ENCODE measurements at regions not wholly inside any gene's neighbourhood (a gene's known extent, or its start where the extent isn't known, plus 50 kb on each side); places are given as distances from the start of the nearest gene placed in this dataset.
A peak's percentile ranks its signal among the peaks of the same experiment; 100 is the strongest.
"Not testable (repeated sequence)": the region's sequence is repeated elsewhere in the genome, so short reads cannot be mapped to it uniquely, and the experiment has no call there.

GRCh38 chr2:154974041-154974440 lies 275.5 kb downstream of the KCNJ3 start:
- DNase-seq: no peak

DNA sequence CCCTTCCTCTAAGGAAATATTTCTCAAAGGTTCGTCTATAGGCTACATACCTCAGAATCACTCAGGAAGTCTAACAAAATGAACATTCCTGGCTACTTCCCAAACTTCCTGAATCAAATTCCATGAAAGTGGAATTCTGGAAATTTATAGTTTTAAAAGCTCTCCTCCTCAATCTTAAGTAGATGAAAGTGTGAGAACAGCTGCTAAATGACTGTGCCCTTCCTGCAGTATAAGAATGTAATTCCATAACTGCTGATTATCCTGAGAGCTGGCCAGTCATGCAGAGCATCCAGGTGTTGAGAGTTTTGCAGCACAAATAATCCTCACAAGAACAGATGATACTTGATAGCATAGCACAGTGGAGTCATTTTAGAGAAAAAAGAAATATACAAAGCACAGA lies 265.0 kb downstream of the KCNJ3 start:
- DNase-seq: no peak

DNA sequence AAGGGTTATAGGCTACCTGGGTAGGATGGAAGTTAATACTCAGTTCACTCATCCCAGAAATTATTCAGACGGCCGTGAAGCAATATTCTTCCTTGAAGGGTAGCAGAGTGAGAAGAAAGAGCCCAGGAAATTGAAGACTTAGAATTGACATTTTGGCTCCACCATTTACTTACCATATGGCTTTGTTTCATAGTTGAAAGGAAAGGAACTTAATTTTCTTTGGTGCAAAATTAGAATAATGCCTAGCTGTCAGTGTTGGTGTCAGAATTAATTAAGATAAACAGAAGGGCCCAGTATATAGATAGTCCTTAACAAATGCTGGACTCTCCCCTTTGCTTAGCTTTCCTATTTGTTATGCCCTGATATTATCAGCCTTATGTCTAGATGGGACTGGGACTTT lies 263.2 kb downstream of the KCNJ3 start:
- no peak for DNase-seq

- no peak for DNase-seq
Measured at GRCh38 chr2:154960802-154961583, 262.5 kb downstream of the KCNJ3 start.

GRCh38 chr2:154952346-154952980 lies 254.0 kb downstream of the KCNJ3 start:
- peak; percentile 7 for DNase-seq

GRCh38 chr2:154947416-154947815 lies 248.9 kb downstream of the KCNJ3 start:
- not testable (repeated sequence) for DNase-seq

DNA sequence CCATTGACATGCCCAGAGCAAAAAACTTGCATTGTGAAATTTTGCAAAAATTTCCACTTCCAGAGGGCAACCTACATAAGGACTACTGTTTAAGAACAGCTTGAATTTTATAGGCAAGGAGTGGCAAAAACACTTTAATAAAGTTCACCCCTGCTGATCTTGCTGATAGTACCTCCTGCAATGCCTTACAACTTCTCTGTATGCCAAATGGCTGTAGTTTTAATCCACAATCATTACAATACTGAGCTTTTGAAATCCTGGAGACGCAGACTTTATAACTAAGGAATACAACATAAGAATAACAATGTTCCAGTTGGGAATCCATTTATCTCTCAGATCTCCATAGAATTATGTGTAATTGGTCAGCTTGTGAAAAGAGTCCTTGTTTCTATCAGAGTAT lies 247.5 kb downstream of the KCNJ3 start:
- no peak for DNase-seq

DNA sequence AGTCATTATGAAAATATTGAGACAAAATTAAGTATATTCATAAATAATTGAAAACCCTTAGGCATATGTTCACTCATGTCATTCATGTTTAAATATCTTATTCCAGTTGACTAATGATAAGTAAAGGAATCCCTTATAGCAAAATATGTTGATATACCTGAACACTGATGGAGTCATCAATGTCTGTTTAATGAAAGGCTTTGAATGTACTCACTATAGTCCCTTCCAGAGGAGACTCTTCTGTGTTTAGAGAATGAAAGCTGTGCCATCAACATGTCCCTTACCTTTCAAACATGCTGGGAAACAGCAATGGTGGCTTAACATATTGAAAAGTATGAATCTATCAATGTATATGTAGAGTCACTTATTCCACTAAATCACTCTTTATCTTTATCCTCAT lies 242.9 kb downstream of the KCNJ3 start:
- DNase-seq: no peak

DNA sequence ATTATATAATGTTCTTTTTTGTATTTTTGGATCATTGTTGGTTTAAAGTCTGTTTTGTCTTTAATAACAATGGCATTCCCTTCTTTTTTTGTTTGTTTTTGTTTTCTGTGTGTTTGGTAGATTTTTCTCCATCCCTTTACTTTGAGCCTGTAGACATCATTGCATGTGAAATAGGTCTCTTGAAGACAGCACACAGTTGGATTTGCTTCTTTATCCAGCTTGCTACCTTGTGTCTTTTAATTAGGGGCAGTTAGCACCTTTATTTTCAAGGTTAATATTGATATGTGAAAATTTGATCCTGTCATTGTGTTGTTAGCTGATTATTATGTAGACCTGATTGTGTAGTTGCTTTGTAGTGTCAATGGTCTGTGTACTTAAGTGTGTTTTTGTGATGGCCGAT lies 235.7 kb downstream of the KCNJ3 start:
- no peak for DNase-seq

GRCh38 chr2:154924531-154924930 lies 226.0 kb downstream of the KCNJ3 start:
- DNase-seq: no peak

- no peak for DNase-seq
Measured at GRCh38 chr2:154914561-154914960, 216.1 kb downstream of the KCNJ3 start.

DNA sequence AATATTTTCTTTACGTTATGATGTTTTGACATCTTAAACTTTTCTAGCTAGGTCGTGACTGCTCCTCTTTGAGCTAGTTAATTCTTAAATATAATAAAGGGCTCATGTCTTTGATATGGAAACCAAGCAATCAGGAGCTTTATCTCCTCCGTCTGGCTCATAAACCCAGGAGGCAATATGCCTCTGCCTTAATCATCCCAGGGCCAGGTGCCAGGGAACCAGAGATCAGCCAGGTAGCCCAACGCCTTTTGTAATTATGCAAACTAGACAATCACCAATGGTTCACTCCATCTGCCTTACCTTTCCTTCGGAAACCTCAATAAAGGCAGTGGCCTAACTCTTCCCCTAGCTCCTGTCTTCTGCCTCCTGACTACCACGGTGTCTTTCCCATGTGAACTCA lies 213.7 kb downstream of the KCNJ3 start:
- DNase-seq: no peak

- no peak for DNase-seq
Measured at GRCh38 chr2:154911729-154912128, 213.2 kb downstream of the KCNJ3 start.

DNA sequence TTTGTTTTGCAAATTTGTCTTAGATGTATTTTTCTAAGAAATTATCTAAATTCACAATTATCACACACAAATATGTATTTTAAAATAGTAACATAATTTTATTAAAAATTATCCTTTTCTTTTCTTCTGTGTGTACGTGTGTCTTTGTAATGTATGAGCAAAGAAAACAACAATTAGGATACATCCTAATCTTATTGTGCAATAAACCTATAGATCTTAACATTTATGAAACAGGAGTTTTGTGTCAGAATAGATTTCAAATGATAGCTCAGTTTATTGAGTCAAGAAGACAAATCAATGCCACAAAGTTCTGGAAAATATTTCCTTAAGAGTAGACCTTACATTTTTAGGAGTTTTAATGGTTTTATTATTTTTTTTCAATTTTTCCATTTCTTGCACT lies 212.2 kb downstream of the KCNJ3 start:
- DNase-seq: no peak

- DNase-seq: no peak
Measured at GRCh38 chr2:154908327-154908726, 209.8 kb downstream of the KCNJ3 start.
